ENCODE measurements at regions not wholly inside any gene's neighbourhood (a gene's known extent, or its start where the extent isn't known, plus 50 kb on each side); places are given as distances from the start of the nearest gene placed in this dataset.

DNA sequence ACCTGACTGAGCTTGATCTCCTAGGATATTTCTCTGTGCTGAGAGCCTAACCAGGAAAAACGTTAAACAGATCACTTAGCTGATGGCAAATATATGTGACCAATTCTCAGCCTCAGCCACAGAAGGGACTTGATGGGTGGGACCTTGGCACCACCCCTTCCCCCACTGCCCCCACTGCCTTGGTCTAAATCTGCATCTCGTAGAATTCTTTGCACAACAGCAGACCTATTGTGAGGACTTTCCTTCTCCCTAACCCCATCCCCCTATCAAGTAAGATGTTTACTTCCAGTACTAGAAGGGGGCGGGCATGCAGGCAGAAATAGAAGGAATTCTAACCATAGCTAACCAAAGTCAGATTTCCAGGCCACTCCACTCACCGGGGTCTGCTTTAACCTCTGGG lies 313.2 kb downstream of the PCNX1 start:
- TF ChIP-seq EZH2 (IDR thresholded peaks at IDR 0.05; ENCODE audit: insufficient read depth, low read length) = no peak
- TF ChIP-seq, protein P1, sequence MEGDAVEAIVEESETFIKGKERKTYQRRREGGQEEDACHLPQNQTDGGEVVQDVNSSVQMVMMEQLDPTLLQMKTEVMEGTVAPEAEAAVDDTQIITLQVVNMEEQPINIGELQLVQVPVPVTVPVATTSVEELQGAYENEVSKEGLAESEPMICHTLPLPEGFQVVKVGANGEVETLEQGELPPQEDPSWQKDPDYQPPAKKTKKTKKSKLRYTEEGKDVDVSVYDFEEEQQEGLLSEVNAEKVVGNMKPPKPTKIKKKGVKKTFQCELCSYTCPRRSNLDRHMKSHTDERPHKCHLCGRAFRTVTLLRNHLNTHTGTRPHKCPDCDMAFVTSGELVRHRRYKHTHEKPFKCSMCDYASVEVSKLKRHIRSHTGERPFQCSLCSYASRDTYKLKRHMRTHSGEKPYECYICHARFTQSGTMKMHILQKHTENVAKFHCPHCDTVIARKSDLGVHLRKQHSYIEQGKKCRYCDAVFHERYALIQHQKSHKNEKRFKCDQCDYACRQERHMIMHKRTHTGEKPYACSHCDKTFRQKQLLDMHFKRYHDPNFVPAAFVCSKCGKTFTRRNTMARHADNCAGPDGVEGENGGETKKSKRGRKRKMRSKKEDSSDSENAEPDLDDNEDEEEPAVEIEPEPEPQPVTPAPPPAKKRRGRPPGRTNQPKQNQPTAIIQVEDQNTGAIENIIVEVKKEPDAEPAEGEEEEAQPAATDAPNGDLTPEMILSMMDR (IDR thresholded peaks at IDR 0.05; ENCODE audit: insufficient read depth, low read depth, low read length) = no peak
